ENCODE measurements at regions not wholly inside any gene's neighbourhood (a gene's known extent, or its start where the extent isn't known, plus 50 kb on each side); places are given as distances from the start of the nearest gene placed in this dataset.
A peak's percentile ranks its signal among the peaks of the same experiment; 100 is the strongest.

DNA sequence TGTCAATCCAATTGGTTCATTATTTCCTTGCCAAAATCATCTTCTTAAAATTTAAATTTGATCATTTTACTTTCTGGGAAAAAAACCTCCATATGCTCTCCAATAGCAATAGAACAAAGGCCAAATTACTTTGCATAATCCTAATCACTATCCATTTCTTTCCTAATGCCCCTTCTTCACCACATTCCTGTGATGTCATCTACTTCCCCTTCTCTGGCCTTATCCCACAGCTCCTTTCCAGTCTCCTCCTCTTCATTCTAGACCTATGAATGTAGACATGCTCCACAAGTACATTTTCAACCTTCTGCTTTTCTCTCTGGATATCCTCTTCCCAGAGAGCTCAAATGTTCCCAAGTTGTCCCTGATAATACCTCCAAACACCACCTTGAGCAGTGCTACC, 216.6 kb downstream of the MRPL39 start:
- FAIRE-seq: no peak
- Histone ChIP-seq H3K4me1 (ENCODE audit: control insufficient read depth in 3 of 3, insufficient read depth in 2 of 3, low read depth in 1 of 3, low read length in 2 of 3) (no peaks in the 10 kb centered on the region), H3K27me3 (ENCODE audit: control insufficient read depth in 3 of 3, insufficient read depth in 3 of 3, low read length in 3 of 3) (no peaks in the 10 kb centered on the region), H3K36me3 (ENCODE audit: control insufficient read depth in 3 of 3, insufficient read depth in 2 of 3, low read depth in 1 of 3, low read length in 3 of 3) (no peaks in the 10 kb centered on the region), H3K4me3 (ENCODE audit: low read depth in 1 of 3, low read length in 3 of 3) (no peak overlapping the region), H3K27ac (ENCODE audit: low read depth in 1 of 3, low read length in 2 of 3) (no peak overlapping the region), H3K9me3 (ENCODE audit: control insufficient read depth in 2 of 2, insufficient read depth in 1 of 2, low read depth in 1 of 2, low read length in 1 of 2) (no peaks in the 10 kb centered on the region)
- no peak for DNase-seq

DNA sequence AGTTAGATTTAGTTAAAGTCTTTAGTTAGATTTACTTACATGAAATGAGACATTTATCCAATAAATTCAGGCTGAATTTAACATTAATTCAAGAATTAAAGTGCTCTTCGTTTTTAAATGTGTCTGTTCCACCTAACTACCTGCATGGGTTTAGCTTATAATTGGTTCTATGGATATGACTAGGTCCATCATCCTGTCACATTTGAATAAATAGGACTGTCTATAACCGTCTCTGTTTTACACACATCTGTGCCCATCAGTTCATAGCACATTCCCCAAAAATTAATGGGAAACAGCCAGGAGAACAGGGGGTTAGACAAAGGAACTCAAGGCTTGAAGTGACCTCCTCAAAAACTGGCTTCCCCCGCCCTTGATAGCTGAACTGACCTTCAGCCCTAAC, 219.6 kb downstream of the MRPL39 start:
- WGBS, 3 donors: 37 to 68% (median 57%) methylated on average over 3 of the region's 3 CpGs
- Histone ChIP-seq H3K4me3 (ENCODE audit: low read depth in 1 of 3, low read length in 3 of 3) (no peak overlapping the region), H3K4me1 (ENCODE audit: control insufficient read depth in 3 of 3, insufficient read depth in 2 of 3, low read depth in 1 of 3, low read length in 2 of 3) (no peaks in the 10 kb centered on the region), H3K27ac (ENCODE audit: low read depth in 1 of 3, low read length in 2 of 3) (no peak overlapping the region), H3K27me3 (ENCODE audit: control insufficient read depth in 3 of 3, insufficient read depth in 3 of 3, low read length in 3 of 3) (no peaks in the 10 kb centered on the region), H3K36me3 (ENCODE audit: control insufficient read depth in 3 of 3, insufficient read depth in 2 of 3, low read depth in 1 of 3, low read length in 3 of 3) (no peaks in the 10 kb centered on the region), H3K9me3 (ENCODE audit: control insufficient read depth in 2 of 2, insufficient read depth in 1 of 2, low read depth in 1 of 2, low read length in 1 of 2) (no peaks in the 10 kb centered on the region)
- DNase-seq (no peak), FAIRE-seq (no peak)

DNA sequence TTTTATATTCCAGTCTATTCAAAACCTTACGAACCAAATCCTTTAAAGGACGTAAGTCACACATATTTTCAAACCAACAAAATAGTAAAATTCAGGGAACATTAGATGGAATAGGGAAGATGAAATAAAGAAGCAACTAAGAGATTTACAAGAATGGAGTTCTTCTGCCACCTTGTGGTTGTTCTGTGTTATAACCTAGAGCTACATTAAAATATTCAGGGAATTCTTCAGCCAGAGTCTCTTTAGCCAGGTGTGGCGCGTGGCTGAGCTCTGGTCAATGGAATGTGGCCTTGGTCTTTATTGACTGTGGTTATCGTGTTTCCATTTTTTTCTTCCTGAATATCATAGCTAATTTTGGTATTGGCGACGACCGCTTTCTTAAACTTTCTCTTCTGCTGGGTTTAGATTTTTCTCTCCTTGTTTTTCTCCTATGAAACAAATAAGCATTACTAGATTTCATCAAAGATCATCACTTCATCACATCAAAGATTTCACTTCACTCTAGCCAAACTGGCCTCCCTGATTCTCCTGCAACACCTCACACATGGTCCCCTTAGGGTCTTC, 221.3 kb downstream of the MRPL39 start:
- H3K4me3 ChIP-seq (ENCODE audit: low read depth in 1 of 3, low read length in 3 of 3): no peak overlapping the region
- H3K36me3 ChIP-seq (ENCODE audit: control insufficient read depth in 3 of 3, insufficient read depth in 2 of 3, low read depth in 1 of 3, low read length in 3 of 3): no peaks in the 10 kb centered on the region
- H3K27ac ChIP-seq (ENCODE audit: low read depth in 1 of 3, low read length in 2 of 3): no peak overlapping the region
- 3 to 15% (median 13%) methylated on average over 8 of the region's 8 CpGs for WGBS, 3 donors
- no peaks in the 10 kb centered on the region for H3K4me1 ChIP-seq (ENCODE audit: control insufficient read depth in 3 of 3, insufficient read depth in 2 of 3, low read depth in 1 of 3, low read length in 2 of 3)
- no peaks in the 10 kb centered on the region for H3K27me3 ChIP-seq (ENCODE audit: control insufficient read depth in 3 of 3, insufficient read depth in 3 of 3, low read length in 3 of 3)
- H3K9me3 ChIP-seq (ENCODE audit: control insufficient read depth in 2 of 2, insufficient read depth in 1 of 2, low read depth in 1 of 2, low read length in 1 of 2): no peaks in the 10 kb centered on the region
- DNase-seq: peak; percentile 38 to 50
- peak; percentile 76 for FAIRE-seq

GRCh38 chr21:25385341-25385740, 221.9 kb downstream of the MRPL39 start:
- 27 to 43% (median 40%) methylated on average over 3 of the region's 3 CpGs for WGBS, 3 donors
- Histone ChIP-seq H3K4me1 (ENCODE audit: control insufficient read depth in 3 of 3, insufficient read depth in 2 of 3, low read depth in 1 of 3, low read length in 2 of 3) (no peaks in the 10 kb centered on the region), H3K27ac (ENCODE audit: low read depth in 1 of 3, low read length in 2 of 3) (no peak overlapping the region), H3K4me3 (ENCODE audit: low read depth in 1 of 3, low read length in 3 of 3) (no peak overlapping the region), H3K36me3 (ENCODE audit: control insufficient read depth in 3 of 3, insufficient read depth in 2 of 3, low read depth in 1 of 3, low read length in 3 of 3) (no peaks in the 10 kb centered on the region), H3K27me3 (ENCODE audit: control insufficient read depth in 3 of 3, insufficient read depth in 3 of 3, low read length in 3 of 3) (no peaks in the 10 kb centered on the region), H3K9me3 (ENCODE audit: control insufficient read depth in 2 of 2, insufficient read depth in 1 of 2, low read depth in 1 of 2, low read length in 1 of 2) (no peaks in the 10 kb centered on the region)
- no peak for FAIRE-seq
- no peak for DNase-seq

GRCh38 chr21:25384782-25385181, 222.5 kb downstream of the MRPL39 start:
- H3K4me3 ChIP-seq (ENCODE audit: low read depth in 1 of 3, low read length in 3 of 3): no peak overlapping the region
- WGBS, 3 donors: 92 to 93% (median 92%) methylated on average over 4 of the region's 4 CpGs
- FAIRE-seq (no peak), DNase-seq (no peak)
- H3K4me1 ChIP-seq (ENCODE audit: control insufficient read depth in 3 of 3, insufficient read depth in 2 of 3, low read depth in 1 of 3, low read length in 2 of 3): no peaks in the 10 kb centered on the region
- no peaks in the 10 kb centered on the region for H3K9me3 ChIP-seq (ENCODE audit: control insufficient read depth in 2 of 2, insufficient read depth in 1 of 2, low read depth in 1 of 2, low read length in 1 of 2)
- H3K27me3 ChIP-seq (ENCODE audit: control insufficient read depth in 3 of 3, insufficient read depth in 3 of 3, low read length in 3 of 3): no peaks in the 10 kb centered on the region
- no peaks in the 10 kb centered on the region for H3K36me3 ChIP-seq (ENCODE audit: control insufficient read depth in 3 of 3, insufficient read depth in 2 of 3, low read depth in 1 of 3, low read length in 3 of 3)
- H3K27ac ChIP-seq (ENCODE audit: low read depth in 1 of 3, low read length in 2 of 3): no peak overlapping the region

- Histone ChIP-seq H3K27ac (ENCODE audit: low read depth in 1 of 3, low read length in 2 of 3) (no peak overlapping the region), H3K27me3 (ENCODE audit: control insufficient read depth in 3 of 3, insufficient read depth in 3 of 3, low read length in 3 of 3) (no peaks in the 10 kb centered on the region), H3K4me1 (ENCODE audit: control insufficient read depth in 3 of 3, insufficient read depth in 2 of 3, low read depth in 1 of 3, low read length in 2 of 3) (no peaks in the 10 kb centered on the region), H3K4me3 (ENCODE audit: low read depth in 1 of 3, low read length in 3 of 3) (no peak overlapping the region), H3K9me3 (ENCODE audit: control insufficient read depth in 2 of 2, insufficient read depth in 1 of 2, low read depth in 1 of 2, low read length in 1 of 2) (no peaks in the 10 kb centered on the region), H3K36me3 (ENCODE audit: control insufficient read depth in 3 of 3, insufficient read depth in 2 of 3, low read depth in 1 of 3, low read length in 3 of 3) (no peaks in the 10 kb centered on the region)
- DNase-seq (no peak), FAIRE-seq (no peak)
- 39 to 63% (median 46%) methylated on average over 5 of the region's 5 CpGs for WGBS, 3 donors
These were observed 223.7 kb downstream of the MRPL39 start for GRCh38 chr21:25383545-25383944.

GRCh38 chr21:25381936-25382452, 225.3 kb downstream of the MRPL39 start:
- no peaks in the 10 kb centered on the region for H3K9me3 ChIP-seq (ENCODE audit: control insufficient read depth in 2 of 2, insufficient read depth in 1 of 2, low read depth in 1 of 2, low read length in 1 of 2)
- DNase-seq: no peak
- FAIRE-seq: no peak
- no peaks in the 10 kb centered on the region for H3K4me1 ChIP-seq (ENCODE audit: control insufficient read depth in 3 of 3, insufficient read depth in 2 of 3, low read depth in 1 of 3, low read length in 2 of 3)
- no peaks in the 10 kb centered on the region for H3K27me3 ChIP-seq (ENCODE audit: control insufficient read depth in 3 of 3, insufficient read depth in 3 of 3, low read length in 3 of 3)
- WGBS, 3 donors: 63 to 85% (median 81%) methylated on average over 6 of the region's 6 CpGs
- H3K4me3 ChIP-seq (ENCODE audit: low read depth in 1 of 3, low read length in 3 of 3): no peak overlapping the region
- H3K36me3 ChIP-seq (ENCODE audit: control insufficient read depth in 3 of 3, insufficient read depth in 2 of 3, low read depth in 1 of 3, low read length in 3 of 3): no peaks in the 10 kb centered on the region
- no peak overlapping the region for H3K27ac ChIP-seq (ENCODE audit: low read depth in 1 of 3, low read length in 2 of 3)

DNA sequence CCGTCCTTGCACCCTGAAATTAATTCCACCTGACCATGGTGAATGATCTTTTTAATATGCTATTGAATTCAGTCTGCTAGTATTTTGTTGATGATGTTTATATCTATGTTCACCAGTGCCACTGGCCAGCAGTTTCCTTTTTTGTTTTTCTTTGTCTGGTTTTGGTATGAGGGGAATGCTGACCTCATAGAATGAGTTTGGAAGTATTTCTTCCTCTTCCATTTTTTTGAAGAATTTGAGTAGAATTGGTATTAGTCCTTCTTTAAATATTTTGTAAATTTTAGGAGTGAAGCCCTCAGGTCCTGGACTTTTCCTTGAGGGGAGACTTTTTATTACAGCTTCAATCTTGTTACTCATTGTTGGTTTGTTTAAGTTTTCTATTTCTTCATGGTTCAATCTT, 231.6 kb downstream of the MRPL39 start:
- Histone ChIP-seq H3K4me3 (ENCODE audit: low read depth in 1 of 3, low read length in 3 of 3) (no peak overlapping the region), H3K4me1 (ENCODE audit: control insufficient read depth in 3 of 3, insufficient read depth in 2 of 3, low read depth in 1 of 3, low read length in 2 of 3) (no peaks in the 10 kb centered on the region), H3K36me3 (ENCODE audit: control insufficient read depth in 3 of 3, insufficient read depth in 2 of 3, low read depth in 1 of 3, low read length in 3 of 3) (no peaks in the 10 kb centered on the region), H3K9me3 (ENCODE audit: control insufficient read depth in 2 of 2, insufficient read depth in 1 of 2, low read depth in 1 of 2, low read length in 1 of 2) (no peaks in the 10 kb centered on the region), H3K27me3 (ENCODE audit: control insufficient read depth in 3 of 3, insufficient read depth in 3 of 3, low read length in 3 of 3) (no peaks in the 10 kb centered on the region), H3K27ac (ENCODE audit: low read depth in 1 of 3, low read length in 2 of 3) (no peak overlapping the region)
- 80 to 95% (median 88%) methylated on average over 1 of the region's 1 CpG for WGBS, 3 donors
- no peak for DNase-seq
- no peak for FAIRE-seq
